ENCODE measurements at regions not wholly inside any gene's neighbourhood (a gene's known extent, or its start where the extent isn't known, plus 50 kb on each side); places are given as distances from the start of the nearest gene placed in this dataset.

DNA sequence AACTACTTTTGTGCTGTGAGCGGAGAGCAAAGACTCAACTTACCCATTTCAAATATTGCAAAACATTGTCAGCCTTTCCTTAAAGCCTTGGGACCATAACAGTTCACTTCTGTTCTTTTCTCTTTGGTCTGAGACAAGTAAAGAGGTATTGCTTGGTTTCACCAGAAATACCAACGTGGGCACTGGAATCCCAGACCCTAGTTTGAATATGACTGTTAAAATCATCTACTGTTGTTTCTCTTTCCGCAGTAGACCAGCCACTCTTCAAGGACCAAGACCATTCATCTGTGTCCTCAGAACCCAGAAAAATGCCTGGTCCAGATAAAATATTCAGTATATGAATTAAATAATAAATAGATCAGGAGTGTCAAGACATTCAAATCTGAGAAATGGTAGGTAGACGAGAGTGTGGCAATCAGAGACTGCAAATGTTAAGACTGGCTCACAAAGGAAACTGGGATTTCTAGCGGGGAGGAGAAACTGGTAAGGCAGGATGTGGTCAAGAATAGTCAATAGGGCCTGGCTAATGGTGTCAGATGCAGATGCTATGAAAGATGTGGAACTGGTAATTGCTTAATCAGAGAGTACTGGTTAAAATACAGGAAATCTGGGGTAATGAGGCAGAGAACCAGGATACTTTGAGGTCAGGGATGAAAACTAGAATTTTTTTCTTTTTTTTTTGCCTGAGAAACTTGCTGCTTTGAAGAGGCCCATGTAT lies 82.1 kb upstream of the IL33 start:
- no peak overlapping the region for H3K27ac ChIP-seq (ENCODE audit: low read length)
- DNase-seq (peak; percentile 7), ATAC-seq (ENCODE audit: insufficient read depth, low read depth) (peak; percentile 64)
- no peaks in the 10 kb centered on the region for H3K4me1 ChIP-seq (ENCODE audit: insufficient read depth, low read length)
- no peaks in the 10 kb centered on the region for H3K36me3 ChIP-seq (ENCODE audit: insufficient read depth, low read length)
- H3K27me3 ChIP-seq (ENCODE audit: insufficient read depth, low read length, poor library complexity): no peaks in the 10 kb centered on the region
- H2AFZ ChIP-seq (ENCODE audit: low read depth, low read length): no peak overlapping the region
- TF ChIP-seq, protein P1, sequence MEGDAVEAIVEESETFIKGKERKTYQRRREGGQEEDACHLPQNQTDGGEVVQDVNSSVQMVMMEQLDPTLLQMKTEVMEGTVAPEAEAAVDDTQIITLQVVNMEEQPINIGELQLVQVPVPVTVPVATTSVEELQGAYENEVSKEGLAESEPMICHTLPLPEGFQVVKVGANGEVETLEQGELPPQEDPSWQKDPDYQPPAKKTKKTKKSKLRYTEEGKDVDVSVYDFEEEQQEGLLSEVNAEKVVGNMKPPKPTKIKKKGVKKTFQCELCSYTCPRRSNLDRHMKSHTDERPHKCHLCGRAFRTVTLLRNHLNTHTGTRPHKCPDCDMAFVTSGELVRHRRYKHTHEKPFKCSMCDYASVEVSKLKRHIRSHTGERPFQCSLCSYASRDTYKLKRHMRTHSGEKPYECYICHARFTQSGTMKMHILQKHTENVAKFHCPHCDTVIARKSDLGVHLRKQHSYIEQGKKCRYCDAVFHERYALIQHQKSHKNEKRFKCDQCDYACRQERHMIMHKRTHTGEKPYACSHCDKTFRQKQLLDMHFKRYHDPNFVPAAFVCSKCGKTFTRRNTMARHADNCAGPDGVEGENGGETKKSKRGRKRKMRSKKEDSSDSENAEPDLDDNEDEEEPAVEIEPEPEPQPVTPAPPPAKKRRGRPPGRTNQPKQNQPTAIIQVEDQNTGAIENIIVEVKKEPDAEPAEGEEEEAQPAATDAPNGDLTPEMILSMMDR (IDR thresholded peaks at IDR 0.05; ENCODE audit: borderline replicate concordance, extremely low read depth, low read length, poor library complexity, severe bottlenecking): no peak
- TF ChIP-seq EZH2 (IDR thresholded peaks at IDR 0.05; ENCODE audit: borderline replicate concordance, low read depth, low read length, severe bottlenecking): no peak
- H3K79me2 ChIP-seq (ENCODE audit: insufficient read depth, low read length): no peaks in the 10 kb centered on the region
- no peaks in the 10 kb centered on the region for H3K9me3 ChIP-seq (ENCODE audit: insufficient read depth, low read length, severe bottlenecking)
- H3K4me2 ChIP-seq (ENCODE audit: insufficient read depth, low read length): no peak overlapping the region
- no peaks in the 10 kb centered on the region for H4K20me1 ChIP-seq (ENCODE audit: insufficient read depth, low read length)
- no peak overlapping the region for H3K9ac ChIP-seq (ENCODE audit: low read depth, low read length)
- no peak overlapping the region for H3K4me3 ChIP-seq (ENCODE audit: low read depth in 1 of 2, low read length in 2 of 2)

DNA sequence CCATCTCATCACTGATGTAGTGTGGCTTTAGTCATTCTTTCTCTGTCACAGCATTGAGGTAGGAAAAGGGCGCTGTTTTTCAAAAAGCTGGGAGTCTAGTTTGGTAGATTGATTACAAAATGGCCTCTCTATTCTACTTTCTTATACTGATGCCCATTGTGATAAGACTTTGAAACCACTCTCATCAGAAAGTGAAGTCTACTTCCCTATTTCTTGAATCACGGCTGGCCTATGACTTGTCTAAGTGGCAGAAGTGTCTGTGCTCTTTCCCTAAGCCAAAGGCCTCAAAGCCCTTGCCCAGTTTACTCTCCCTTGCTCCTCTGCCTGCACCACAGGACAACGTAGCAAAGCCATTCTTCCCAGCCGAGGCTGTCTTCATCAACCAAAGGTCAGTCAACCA lies 83.0 kb upstream of the IL33 start:
- H3K4me3 ChIP-seq (ENCODE audit: low read depth in 1 of 2, low read length in 2 of 2): no peak overlapping the region
- DNase-seq (no peak), ATAC-seq (ENCODE audit: insufficient read depth, low read depth) (no peak)
- no peaks in the 10 kb centered on the region for H3K36me3 ChIP-seq (ENCODE audit: insufficient read depth, low read length)
- TF ChIP-seq, protein P1 (IDR thresholded peaks at IDR 0.05; ENCODE audit: borderline replicate concordance, extremely low read depth, low read length, poor library complexity, severe bottlenecking): no peak
- TF ChIP-seq EZH2 (IDR thresholded peaks at IDR 0.05; ENCODE audit: borderline replicate concordance, low read depth, low read length, severe bottlenecking): no peak
- H3K9ac ChIP-seq (ENCODE audit: low read depth, low read length): no peak overlapping the region
- no peaks in the 10 kb centered on the region for H3K9me3 ChIP-seq (ENCODE audit: insufficient read depth, low read length, severe bottlenecking)
- no peaks in the 10 kb centered on the region for H3K79me2 ChIP-seq (ENCODE audit: insufficient read depth, low read length)
- H3K4me1 ChIP-seq (ENCODE audit: insufficient read depth, low read length): no peaks in the 10 kb centered on the region
- H4K20me1 ChIP-seq (ENCODE audit: insufficient read depth, low read length): no peaks in the 10 kb centered on the region
- H3K27me3 ChIP-seq (ENCODE audit: insufficient read depth, low read length, poor library complexity): no peaks in the 10 kb centered on the region
- H2AFZ ChIP-seq (ENCODE audit: low read depth, low read length): no peak overlapping the region
- H3K4me2 ChIP-seq (ENCODE audit: insufficient read depth, low read length): no peak overlapping the region
- H3K27ac ChIP-seq (ENCODE audit: low read length): no peak overlapping the region

DNA sequence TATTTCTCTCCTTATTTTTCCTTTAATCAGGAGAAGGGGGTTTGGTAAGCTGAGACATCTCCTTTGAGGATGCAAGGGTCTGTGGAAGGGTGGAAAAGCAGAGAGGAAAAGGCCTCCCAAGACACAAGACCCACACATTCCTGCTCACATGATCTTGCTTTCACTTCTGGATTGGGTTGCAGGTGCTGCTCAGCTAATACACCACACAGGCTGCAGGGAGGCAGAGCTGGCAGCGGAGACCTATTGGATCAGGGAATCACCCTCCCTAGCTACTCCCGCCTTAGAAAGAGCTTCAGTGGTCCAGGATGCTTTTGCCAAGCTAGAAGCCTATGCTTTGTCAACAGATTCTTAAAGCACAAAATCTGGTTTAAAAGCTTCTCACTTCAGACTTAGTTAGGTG lies 87.6 kb upstream of the IL33 start:
- Histone ChIP-seq H3K4me3 (ENCODE audit: low read depth in 1 of 2, low read length in 2 of 2) (no peak overlapping the region), H2AFZ (ENCODE audit: low read depth, low read length) (no peak overlapping the region), H3K9ac (ENCODE audit: low read depth, low read length) (no peak overlapping the region), H4K20me1 (ENCODE audit: insufficient read depth, low read length) (no peaks in the 10 kb centered on the region), H3K36me3 (ENCODE audit: insufficient read depth, low read length) (no peaks in the 10 kb centered on the region), H3K9me3 (ENCODE audit: insufficient read depth, low read length, severe bottlenecking) (no peaks in the 10 kb centered on the region), H3K79me2 (ENCODE audit: insufficient read depth, low read length) (no peaks in the 10 kb centered on the region), H3K27me3 (ENCODE audit: insufficient read depth, low read length, poor library complexity) (no peaks in the 10 kb centered on the region), H3K4me1 (ENCODE audit: insufficient read depth, low read length) (no peaks in the 10 kb centered on the region), H3K27ac (ENCODE audit: low read length) (no peak overlapping the region), H3K4me2 (ENCODE audit: insufficient read depth, low read length) (no peak overlapping the region)
- no peak for TF ChIP-seq EZH2 (IDR thresholded peaks at IDR 0.05; ENCODE audit: borderline replicate concordance, low read depth, low read length, severe bottlenecking)
- ATAC-seq (ENCODE audit: insufficient read depth, low read depth): no peak
- DNase-seq: no peak

DNA sequence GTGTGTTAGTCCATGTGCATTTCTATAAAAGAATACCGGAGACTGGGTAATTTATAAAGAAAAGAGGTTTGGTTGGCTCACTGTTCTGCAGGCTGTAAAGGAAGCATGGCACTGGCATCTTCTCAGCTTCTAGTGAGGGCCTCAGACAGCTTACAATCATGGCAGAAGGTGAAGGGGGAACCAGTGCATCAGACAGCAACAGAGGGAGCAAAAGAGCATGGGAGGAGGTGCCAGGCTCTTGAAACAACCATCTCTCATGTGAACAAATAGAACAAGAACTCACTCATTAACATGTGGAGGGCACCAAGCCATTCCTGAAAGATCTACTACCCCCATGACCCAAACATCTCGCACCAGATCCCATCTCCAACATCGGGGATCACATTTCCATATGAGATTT lies 89.2 kb upstream of the IL33 start:
- Histone ChIP-seq H3K9me3 (ENCODE audit: insufficient read depth, low read length, severe bottlenecking) (no peaks in the 10 kb centered on the region), H3K4me2 (ENCODE audit: insufficient read depth, low read length) (no peak overlapping the region), H3K9ac (ENCODE audit: low read depth, low read length) (no peak overlapping the region), H3K27me3 (ENCODE audit: insufficient read depth, low read length, poor library complexity) (no peaks in the 10 kb centered on the region), H2AFZ (ENCODE audit: low read depth, low read length) (no peak overlapping the region), H3K36me3 (ENCODE audit: insufficient read depth, low read length) (no peaks in the 10 kb centered on the region), H3K4me1 (ENCODE audit: insufficient read depth, low read length) (no peaks in the 10 kb centered on the region), H3K4me3 (ENCODE audit: low read depth in 1 of 2, low read length in 2 of 2) (no peak overlapping the region), H3K79me2 (ENCODE audit: insufficient read depth, low read length) (no peaks in the 10 kb centered on the region), H4K20me1 (ENCODE audit: insufficient read depth, low read length) (no peaks in the 10 kb centered on the region), H3K27ac (ENCODE audit: low read length) (no peak overlapping the region)
- no peak for ATAC-seq (ENCODE audit: insufficient read depth, low read depth)
- TF ChIP-seq, protein P1 (IDR thresholded peaks at IDR 0.05; ENCODE audit: borderline replicate concordance, extremely low read depth, low read length, poor library complexity, severe bottlenecking): no peak
- no peak for TF ChIP-seq EZH2 (IDR thresholded peaks at IDR 0.05; ENCODE audit: borderline replicate concordance, low read depth, low read length, severe bottlenecking)
- no peak for DNase-seq
